Neural progenitor cell (in vitro differentiated cells): ENCODE measurements at regions not wholly inside any gene's neighbourhood (a gene's known extent, or its start where the extent isn't known, plus 50 kb on each side); places are given as distances from the start of the nearest gene placed in this dataset.
"Not testable (repeated sequence)": the region's sequence is repeated elsewhere in the genome, so short reads cannot be mapped to it uniquely, and the experiment has no call there.

Experiments used
- DNase-seq: peaks from one replicate; pipeline ENCODE4 v3.0.0-alpha.2; 2016; ENCODE audit warnings: low spot score
- H2AFZ ChIP-seq: fragments of 200-600 bp; sonication (generic); replicated peaks from 2 replicates; pipeline ENCODE4 v1.6.1; 2016; ENCODE audit warnings: antibody characterized with exemption
- H3F3A ChIP-seq: fragments of 200-600 bp; sonication (generic); 2 replicates; pipeline ENCODE4 v1.6.1; 2016; ENCODE audit warnings: antibody characterized with exemption, low read depth
- H3K27ac ChIP-seq: fragments of 200-600 bp; sonication (generic); 2 replicates; pipeline ENCODE4 v1.5.1; 2016; ENCODE audit warnings: mild to moderate bottlenecking
- H3K27me3 ChIP-seq: fragments of 200-600 bp; sonication (generic); 2 replicates; pipeline ENCODE4 v1.6.1; 2016; ENCODE audit warnings: mild to moderate bottlenecking, moderate library complexity
- H3K36me3 ChIP-seq: fragments of 200-600 bp; sonication (generic); 2 replicates; pipeline ENCODE4 v1.5.1; 2016
- H3K4me1 ChIP-seq: fragments of 200-600 bp; sonication (generic); 2 replicates; pipeline ENCODE4 v1.6.1; 2016; ENCODE audit warnings: mixed run types
- H3K4me2 ChIP-seq: fragments of 200-600 bp; sonication (generic); 2 replicates; pipeline ENCODE4 v1.6.1; 2016
- H3K4me3 ChIP-seq: fragments of 200-600 bp; sonication (generic); 2 replicates; pipeline ENCODE4 v1.5.1; 2016
- H3K79me2 ChIP-seq: fragments of 200-600 bp; sonication (generic); 2 replicates; pipeline ENCODE4 v1.6.1; 2016; ENCODE audit warnings: low read depth
- H3K9ac ChIP-seq: fragments of 200-600 bp; sonication (generic); 2 replicates; pipeline ENCODE4 v1.6.1; 2016
- H3K9me3 ChIP-seq: fragments of 200-600 bp; sonication (generic); 2 replicates; pipeline ENCODE4 v1.5.1; 2016; ENCODE audit warnings: low read depth
- H4K20me1 ChIP-seq: fragments of 200-600 bp; sonication (generic); 2 replicates; pipeline ENCODE4 v1.6.1; 2016; ENCODE audit warnings: low read depth
- H3K27ac Mint-ChIP-seq: 3 replicates; pipeline ENCODE4 v1.8.0; 2021; ENCODE audit warnings: mixed read lengths
- H3K27me3 Mint-ChIP-seq: 2 replicates; pipeline ENCODE4 v1.8.0; 2022; ENCODE audit warnings: low read depth, mild to moderate bottlenecking, inconsistent platforms, moderate library complexity, mixed read lengths; ENCODE audit not compliant: insufficient read depth
- H3K36me3 Mint-ChIP-seq: 3 replicates; pipeline ENCODE4 v1.8.0; 2021; ENCODE audit warnings: mixed read lengths
- H3K4me1 Mint-ChIP-seq: 3 replicates; pipeline ENCODE4 v1.8.0; 2021; ENCODE audit warnings: mixed read lengths
- H3K4me3 Mint-ChIP-seq: 3 replicates; pipeline ENCODE4 v1.8.0; 2021; ENCODE audit warnings: mild to moderate bottlenecking, moderate library complexity, mixed read lengths
- H3K9me3 Mint-ChIP-seq: 3 replicates; pipeline ENCODE4 v1.8.0; 2020; ENCODE audit warnings: mixed read lengths
- CTCF ChIP-seq: fragments of 200-600 bp; sonication (generic); IDR thresholded peaks from 2 replicates; pipeline ENCODE4 v1.5.1; 2017; ENCODE audit warnings: antibody characterized with exemption, mild to moderate bottlenecking
- EZH2 ChIP-seq: fragments of 200-600 bp; sonication (generic); IDR thresholded peaks from 2 replicates; pipeline ENCODE4 v1.6.1; 2017; ENCODE audit warnings: antibody characterized with exemption, mild to moderate bottlenecking, moderate library complexity
- EZH2phosphoT487 ChIP-seq: fragments of 200-600 bp; sonication (generic); IDR thresholded peaks from 2 replicates; pipeline ENCODE4 v1.6.1; 2017; ENCODE audit warnings: antibody characterized with exemption

- not testable (repeated sequence) for H3K79me2 ChIP-seq, H3K9me3 ChIP-seq, H3K27ac Mint-ChIP-seq, H3K4me3 Mint-ChIP-seq, H3K4me3 ChIP-seq, H3K27ac ChIP-seq, H3K4me1 ChIP-seq, H3K4me2 ChIP-seq, H3K4me1 Mint-ChIP-seq, H3K36me3 ChIP-seq, H4K20me1 ChIP-seq, H2AFZ ChIP-seq, DNase-seq, H3K27me3 Mint-ChIP-seq, H3F3A ChIP-seq, H3K9ac ChIP-seq, H3K36me3 Mint-ChIP-seq, H3K27me3 ChIP-seq
- peaks cover 13% of the 10 kb centered on the region for H3K9me3 Mint-ChIP-seq
- peak; percentile 31 for TF ChIP-seq CTCF
These were observed 294.6 kb downstream of the CCDC74A start for GRCh38 chr2:131822237-131822721.

GRCh38 chr2:131823058-131823457 is 295.4 kb downstream of the CCDC74A start:
- not testable (repeated sequence) for H3K27ac Mint-ChIP-seq, H3K36me3 Mint-ChIP-seq

DNA sequence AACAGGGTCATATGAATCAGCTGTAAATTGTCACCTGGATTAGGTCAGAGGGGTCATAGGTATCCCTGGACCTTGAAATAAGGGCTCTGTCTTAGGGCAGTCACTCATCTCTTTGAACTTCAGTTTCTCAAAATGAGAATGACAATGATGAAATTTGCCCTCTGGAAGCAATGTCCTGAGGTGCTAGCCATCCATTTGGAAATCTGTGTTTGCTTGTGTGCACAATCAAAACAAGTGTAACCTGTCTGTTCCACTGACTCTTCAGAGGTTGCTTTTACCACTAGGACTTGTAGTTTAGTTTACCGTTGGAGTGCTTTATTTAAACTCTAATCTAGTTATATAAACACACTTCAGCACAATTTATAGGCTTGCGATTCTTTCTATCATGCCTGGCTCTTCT is 297.3 kb downstream of the CCDC74A start:
- not testable (repeated sequence) for H3K36me3 ChIP-seq, H3K4me1 ChIP-seq, H3K4me2 ChIP-seq, H3K27me3 Mint-ChIP-seq, H3K4me1 Mint-ChIP-seq, H3F3A ChIP-seq, H2AFZ ChIP-seq, H3K4me3 ChIP-seq, H3K9me3 Mint-ChIP-seq, H3K4me3 Mint-ChIP-seq, H3K36me3 Mint-ChIP-seq, H3K79me2 ChIP-seq, H3K27me3 ChIP-seq, H4K20me1 ChIP-seq, DNase-seq, H3K9ac ChIP-seq, H3K9me3 ChIP-seq, H3K27ac ChIP-seq, H3K27ac Mint-ChIP-seq

More at GRCh38 chr2:131823058-131823457, 295.4 kb downstream of the CCDC74A start:
- not testable (repeated sequence) for H3K4me1 ChIP-seq, H3K9me3 ChIP-seq, H3K79me2 ChIP-seq, DNase-seq, H3K4me1 Mint-ChIP-seq, H3F3A ChIP-seq, H3K36me3 ChIP-seq, H3K4me3 Mint-ChIP-seq, H4K20me1 ChIP-seq, H3K27ac ChIP-seq, H3K4me2 ChIP-seq, H2AFZ ChIP-seq, H3K27me3 Mint-ChIP-seq, H3K9ac ChIP-seq, H3K4me3 ChIP-seq, H3K27me3 ChIP-seq
- H3K9me3 Mint-ChIP-seq: peaks cover 14% of the 10 kb centered on the region

DNA sequence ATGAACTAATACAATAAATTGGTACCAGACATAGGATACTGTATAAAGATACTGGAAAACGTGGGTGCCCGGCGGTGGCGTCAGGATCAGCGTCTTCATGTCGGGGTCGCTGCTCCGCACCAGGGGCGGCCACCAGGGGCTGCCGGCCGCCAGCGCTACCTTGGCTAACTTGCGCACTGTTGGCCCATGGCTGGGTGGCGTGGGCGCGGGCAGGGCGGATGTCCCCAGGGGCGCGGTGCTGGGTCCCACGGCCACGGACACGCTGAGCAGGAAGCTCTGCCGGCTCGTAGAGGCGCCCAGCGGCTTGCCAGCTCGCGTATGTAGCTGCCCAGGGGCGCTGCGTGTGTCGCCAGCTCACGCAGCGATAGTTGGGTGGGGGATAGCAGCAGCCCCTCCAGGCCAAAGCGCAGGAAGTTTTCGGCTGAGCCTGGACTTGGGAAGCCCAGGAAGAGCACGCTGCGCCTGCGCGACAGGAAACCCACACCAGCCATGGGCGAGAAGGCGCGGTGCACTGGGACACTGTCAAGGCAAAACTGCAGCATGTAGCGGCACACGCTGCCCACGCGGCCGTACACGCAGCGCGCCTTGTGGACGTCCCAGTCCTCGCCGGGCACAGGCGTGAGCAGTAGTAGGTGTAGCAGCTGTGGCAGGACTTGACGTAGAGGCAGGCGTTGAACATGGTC is 299.9 kb downstream of the CCDC74A start:
- no peak overlapping the region for H3K4me3 ChIP-seq
- H3K9ac ChIP-seq: no peak overlapping the region
- Mint-ChIP-seq H3K4me3 (no peak overlapping the region), H3K27ac (no peak overlapping the region), H3K36me3 (no peaks in the 10 kb centered on the region), H3K27me3 (no peaks in the 10 kb centered on the region), H3K9me3 (peaks cover 4% of the 10 kb centered on the region), H3K4me1 (no peaks in the 10 kb centered on the region)
- no peak for DNase-seq
- no peak overlapping the region for H3K27ac ChIP-seq
- H3K36me3 ChIP-seq: no peaks in the 10 kb centered on the region
- H4K20me1 ChIP-seq: no peaks in the 10 kb centered on the region
- no peaks in the 10 kb centered on the region for H3F3A ChIP-seq
- no peak overlapping the region for H3K4me2 ChIP-seq
- H3K9me3 ChIP-seq: no peaks in the 10 kb centered on the region
- no peaks in the 10 kb centered on the region for H3K4me1 ChIP-seq
- H3K27me3 ChIP-seq: no peaks in the 10 kb centered on the region
- no peaks in the 10 kb centered on the region for H3K79me2 ChIP-seq
- no peak overlapping the region for H2AFZ ChIP-seq
- TF ChIP-seq EZH2phosphoT487 (no peak), EZH2 (no peak), CTCF (no peak)
